CD4-positive, alpha-beta T cell treated with Interleukin-15 for 1 hour (primary cell): ENCODE measurements at regions not wholly inside any gene's neighbourhood (a gene's known extent, or its start where the extent isn't known, plus 50 kb on each side); places are given as distances from the start of the nearest gene placed in this dataset.

ENCODE experiments used
- DNase-seq: peaks from one replicate; pipeline ENCODE4 v3.0.0-alpha.2; 2020

DNA sequence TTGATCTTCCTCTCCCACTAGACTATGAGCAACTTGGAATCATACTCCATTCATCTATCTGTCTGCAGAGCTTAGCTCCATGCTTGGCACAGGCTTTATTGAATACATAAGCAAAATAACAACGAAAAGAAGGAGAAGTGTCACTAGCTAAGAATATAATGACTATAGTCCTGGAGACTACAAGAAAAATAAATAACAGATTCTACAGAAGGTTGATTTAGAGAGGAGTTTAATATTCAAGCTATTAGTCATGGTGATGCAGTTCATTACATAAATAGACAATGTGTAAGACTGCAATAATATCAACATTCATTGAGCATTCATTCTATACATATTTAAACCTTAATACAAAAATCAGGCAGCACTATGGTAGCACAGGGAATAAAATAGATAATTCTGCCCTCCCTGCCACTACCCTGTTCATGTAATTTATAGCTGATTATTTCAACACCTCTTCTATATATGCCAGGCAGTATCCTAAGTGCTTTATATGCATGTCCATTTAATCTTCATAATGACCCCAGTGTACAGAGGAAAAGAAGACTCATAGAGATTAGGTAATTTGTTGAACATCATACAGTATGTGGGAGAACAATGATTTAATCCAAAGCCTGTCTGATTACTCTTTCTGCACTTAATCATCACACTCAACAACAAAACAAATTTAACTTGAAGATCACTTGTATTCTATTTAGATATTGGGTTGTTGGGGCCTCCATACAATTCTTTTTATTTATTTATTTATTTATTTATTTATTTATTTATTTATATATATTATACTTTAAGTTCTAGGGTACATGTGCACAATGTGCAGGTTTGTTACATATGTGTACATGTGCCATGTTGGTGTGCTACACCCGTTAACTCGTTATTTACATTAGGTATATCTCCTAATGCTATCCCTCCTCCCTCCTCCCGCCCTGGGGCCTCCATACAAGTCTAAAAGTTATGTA lies 165.3 kb downstream of the RNF152 start:
- no peak for DNase-seq

GRCh38 chr18:61724532-61724931 lies 168.3 kb downstream of the RNF152 start:
- DNase-seq, result no peak

DNA sequence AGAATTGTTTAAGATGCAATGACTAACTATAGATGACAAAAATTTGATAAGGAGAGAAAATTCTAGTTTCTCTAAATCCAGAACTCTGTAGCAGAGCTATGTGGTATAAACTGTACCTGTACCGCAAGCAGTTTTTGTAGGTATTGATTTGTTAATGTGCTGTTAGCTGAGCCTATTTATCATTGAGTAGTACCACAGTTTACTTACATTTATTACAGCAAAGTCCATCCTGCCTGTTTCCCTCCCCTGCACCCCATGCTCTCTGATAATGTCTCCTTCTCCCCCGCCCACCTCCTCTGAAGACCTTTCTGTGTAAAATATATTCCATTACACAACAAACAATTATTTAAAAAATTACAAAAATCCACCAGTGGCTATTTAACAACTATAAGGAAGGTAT lies 170.6 kb downstream of the RNF152 start:
- DNase-seq, result no peak

DNA sequence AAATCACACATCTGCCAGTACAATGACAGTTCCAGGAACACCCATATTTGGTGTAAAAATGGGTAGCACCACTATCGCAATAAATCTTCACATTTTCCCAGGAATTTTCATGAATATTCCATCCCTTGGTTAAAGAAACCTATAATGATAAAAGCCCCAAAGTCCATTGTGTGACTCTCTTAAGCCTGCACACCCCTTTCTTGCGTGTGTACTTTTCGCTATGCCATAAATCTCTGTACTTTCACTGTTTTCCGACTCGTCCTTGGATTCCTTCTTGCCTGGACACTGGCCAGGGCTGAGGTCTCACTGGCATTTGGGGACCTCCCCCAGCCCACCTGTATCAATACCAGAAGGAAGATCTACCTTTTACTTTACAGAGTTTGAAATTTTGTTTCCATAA lies 172.3 kb downstream of the RNF152 start:
- DNase-seq, result no peak

DNA sequence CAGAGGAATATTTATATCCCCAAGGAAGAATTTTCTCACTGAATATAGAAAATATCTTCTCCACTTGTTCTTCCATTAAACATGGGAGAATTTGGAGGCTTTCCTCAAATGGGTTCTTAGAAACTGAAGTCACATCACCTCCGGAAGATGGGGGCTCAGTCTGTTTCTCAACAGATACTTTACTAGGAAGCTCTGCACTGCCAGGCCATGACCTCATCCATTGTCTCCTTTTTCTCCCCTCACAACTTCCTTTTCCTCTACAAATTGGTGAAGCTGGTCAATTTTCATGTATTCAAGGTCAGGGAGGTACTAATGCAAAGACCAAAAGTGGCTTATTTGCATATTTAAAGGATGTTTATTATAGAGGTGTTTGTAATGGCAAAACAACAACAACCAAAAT lies 173.1 kb downstream of the RNF152 start:
- DNase-seq, result no peak

DNA sequence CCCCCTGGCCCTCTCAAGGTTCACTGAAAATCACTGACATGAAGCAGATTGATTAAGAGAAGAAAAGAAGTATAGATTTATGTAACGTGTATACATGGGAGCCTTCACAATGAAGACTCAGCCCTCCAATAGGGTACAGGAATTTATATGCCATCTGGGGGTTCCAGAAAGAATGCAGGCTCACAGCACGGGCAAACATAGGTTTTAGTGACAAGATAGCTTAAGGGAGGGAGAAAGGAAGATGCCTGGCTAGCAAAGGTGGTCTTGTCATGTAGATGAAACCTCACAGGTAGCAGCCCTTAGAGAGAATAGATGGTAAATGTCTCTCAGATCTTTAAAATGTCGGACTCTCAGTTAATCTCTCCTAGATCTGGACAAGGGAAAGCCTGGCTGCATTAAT lies 173.9 kb downstream of the RNF152 start:
- DNase-seq, result no peak

DNA sequence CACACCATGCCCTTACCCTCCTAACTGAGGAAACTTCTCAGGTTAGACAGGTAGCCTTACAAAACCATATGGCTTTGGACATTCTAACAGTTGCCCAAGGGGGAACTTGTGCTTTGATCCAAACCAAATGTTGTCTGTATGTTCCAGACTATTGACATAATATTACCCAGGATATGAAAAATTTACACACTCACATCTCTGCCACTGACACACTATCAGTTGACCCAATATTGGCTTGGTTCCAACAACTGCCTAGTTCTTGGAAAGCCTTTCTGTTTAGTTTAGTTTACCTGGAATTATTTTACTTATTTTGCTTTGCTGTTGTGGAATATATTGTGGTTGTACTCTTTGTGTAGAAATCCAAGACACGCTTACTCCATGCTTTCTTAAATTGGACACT lies 178.4 kb downstream of the RNF152 start:
- no peak for DNase-seq

GRCh38 chr18:61713502-61713901 lies 179.3 kb downstream of the RNF152 start:
- DNase-seq, result no peak

DNA sequence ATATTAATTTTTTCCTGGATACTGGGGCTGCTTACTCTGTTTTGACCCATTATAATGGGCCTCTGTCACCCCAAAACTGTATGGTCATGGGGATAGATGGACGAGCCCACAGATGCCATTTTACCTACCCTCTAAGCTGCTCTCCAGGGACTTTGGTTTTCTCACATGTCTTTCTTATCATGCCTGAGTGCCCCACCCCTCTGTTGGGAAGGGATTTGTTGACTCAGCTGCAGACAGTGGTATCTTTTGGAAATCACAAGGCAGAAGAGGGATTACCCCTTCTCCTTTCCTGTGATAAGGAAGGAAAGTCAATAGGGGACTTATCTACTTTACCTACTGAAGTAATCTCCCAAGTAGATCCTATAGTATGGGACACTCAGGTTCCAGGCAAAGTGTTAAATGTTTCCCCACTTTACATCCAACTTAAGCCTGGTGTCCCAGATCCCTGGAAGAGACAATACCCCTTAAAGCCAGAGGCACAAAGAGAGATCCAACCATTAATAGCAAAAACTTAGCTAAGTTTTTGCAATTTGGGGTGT lies 182.7 kb downstream of the RNF152 start:
- DNase-seq, result no peak

DNA sequence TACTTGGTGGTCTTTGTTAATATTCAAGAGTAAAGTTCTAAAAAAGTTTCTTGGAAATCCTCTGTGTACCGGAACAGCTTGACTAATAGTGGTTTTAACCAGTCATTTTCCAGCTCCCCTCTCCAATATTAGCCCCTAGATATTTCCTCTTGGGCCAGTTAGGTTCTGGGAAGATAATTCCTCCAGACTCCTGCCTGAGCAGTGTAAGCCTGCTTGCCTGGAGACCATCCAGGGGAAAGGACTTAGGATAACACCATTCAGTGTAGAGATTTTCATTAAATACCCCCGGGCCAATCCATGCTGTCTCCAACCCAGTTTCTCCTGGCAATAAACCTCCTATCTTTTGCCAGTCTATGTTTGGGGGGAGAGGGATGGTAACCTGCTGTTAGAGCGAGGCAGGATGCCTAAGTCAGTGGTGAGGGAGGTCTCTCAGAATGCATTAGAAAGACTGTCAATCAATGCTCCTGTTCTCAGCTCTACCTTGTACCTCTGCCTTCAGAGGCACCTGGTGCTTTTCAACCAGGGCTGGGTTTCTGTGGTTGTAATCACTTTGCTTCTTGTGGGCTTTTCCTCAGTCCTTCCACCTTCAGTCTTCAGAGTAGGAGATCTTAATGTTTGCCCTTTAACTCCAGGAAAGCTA lies 186.4 kb downstream of the RNF152 start:
- DNase-seq, result no peak

GRCh38 chr18:61703508-61703907 lies 189.3 kb downstream of the RNF152 start:
- DNase-seq, result no peak

DNA sequence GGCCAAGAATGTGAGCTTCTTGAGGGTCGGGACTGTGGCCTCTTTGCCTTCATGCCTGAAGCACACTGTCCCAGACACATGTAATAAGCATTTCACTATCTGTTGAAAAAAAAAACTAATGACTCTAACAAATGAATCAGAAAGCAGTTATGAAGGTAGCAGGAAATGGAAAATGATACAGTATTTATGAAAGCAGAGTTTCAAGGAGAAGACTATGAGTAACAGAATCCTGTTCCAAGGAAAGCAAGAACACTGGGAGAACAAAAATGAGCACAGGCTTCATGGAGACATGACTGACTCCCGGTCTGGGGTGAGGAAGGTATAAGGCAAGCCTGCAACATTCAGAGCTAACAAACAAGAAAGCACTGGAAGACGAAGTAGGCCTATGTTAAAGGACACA lies 190.8 kb downstream of the RNF152 start:
- DNase-seq, result no peak

- DNase-seq, result no peak
Observed at GRCh38 chr18:61699397-61700110, 193.3 kb downstream of the RNF152 start.

DNA sequence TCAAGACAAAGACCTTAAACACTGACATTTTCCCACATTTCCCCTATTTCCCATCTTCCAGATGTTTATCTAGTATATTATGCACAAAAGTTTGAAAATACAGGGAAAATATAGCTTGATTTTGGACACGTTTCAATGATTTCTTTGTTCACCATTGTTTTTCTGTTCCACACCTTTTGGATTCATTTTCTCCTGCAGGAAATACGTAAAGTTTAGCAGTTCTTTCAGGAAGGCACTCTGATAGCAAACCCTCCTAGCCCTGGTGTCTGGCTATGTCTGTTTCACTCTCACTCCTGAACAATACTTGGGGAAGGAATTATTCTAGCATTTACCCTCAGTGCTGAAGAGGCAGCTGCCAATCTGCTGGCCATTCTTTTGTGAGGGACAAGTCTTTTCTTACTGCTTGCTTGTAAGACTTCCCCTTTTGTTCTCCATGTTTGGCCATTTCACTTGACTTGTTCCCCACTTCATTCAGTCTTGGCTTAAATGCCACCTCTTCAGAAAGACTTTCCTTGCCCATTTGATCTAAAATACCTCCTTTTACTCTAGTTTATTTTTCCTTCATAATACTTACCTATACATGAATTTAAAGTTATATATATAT lies 195.4 kb downstream of the RNF152 start:
- DNase-seq, result no peak

GRCh38 chr18:61694236-61694635 lies 198.6 kb downstream of the RNF152 start:
- DNase-seq, result no peak

- DNase-seq, result no peak
Observed at GRCh38 chr18:61690418-61691138, 202.2 kb downstream of the RNF152 start.

DNA sequence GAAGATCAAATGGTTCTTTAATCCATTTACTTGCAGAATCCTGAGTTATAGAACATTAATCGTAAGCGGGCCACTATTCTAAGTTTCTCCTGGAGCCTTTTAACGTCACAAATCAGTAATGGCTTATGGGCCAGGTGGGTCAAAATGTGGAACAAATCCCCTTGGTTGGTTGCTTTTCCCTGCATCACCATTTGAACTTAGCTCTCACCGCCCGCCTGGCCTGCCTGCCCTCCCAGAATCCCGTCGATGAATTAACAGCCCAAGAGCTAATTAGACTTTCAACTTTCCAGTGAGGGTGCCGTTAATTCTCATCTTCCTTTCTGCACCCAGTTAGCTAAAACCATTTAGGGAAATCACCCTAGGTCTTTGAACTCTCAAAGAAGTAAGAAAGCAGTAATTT lies 205.5 kb downstream of the RNF152 start:
- no peak for DNase-seq

GRCh38 chr18:61683856-61684255 lies 209.0 kb downstream of the RNF152 start:
- no peak for DNase-seq

GRCh38 chr18:61681065-61681464 lies 211.7 kb downstream of the RNF152 start:
- no peak for DNase-seq

DNA sequence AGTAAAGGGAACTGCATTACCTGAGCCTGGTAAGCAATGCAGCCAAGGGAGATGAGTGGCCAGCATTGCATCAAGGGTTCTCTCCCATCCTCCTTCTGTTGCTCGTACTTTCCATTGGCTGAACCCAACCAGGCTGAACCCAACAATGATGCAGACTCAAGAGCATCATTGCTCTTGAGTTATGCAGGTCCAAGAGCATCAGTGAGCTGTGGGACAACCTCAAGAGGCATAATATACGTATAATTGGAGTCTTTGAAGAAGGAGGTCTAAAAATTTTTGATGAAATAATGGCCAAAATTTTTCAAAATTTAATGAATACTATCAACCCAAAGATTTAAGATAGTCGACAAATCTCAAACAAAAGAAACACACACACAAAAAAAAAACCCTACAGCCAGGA lies 213.0 kb downstream of the RNF152 start:
- no peak for DNase-seq

DNA sequence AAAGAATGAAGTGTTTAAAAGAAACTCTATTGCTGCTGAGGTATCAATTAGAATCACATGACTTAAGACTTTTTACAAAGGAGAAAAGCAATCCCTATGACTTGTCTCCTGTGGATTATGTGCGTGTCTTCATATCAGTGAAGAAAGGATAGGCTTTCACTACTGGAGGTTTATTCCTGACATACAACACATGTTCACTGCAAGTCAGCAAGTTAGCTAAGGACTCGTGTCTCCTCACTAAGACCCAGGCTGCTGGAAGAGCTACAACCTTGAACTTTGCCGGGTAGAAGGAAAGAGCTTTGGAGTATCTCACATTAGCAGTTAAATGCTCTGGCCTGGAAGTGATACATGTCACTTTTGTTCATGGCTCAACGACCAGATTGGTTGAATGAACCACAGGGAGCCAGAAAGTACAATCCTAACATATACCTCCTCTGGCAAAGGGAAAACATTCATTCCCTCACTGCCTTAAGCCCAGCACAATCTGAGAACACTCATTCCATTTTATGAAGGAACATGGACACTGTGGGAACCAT lies 215.3 kb downstream of the RNF152 start:
- DNase-seq, result no peak
